ENCODE measurements at regions not wholly inside any gene's neighbourhood (a gene's known extent, or its start where the extent isn't known, plus 50 kb on each side); places are given as distances from the start of the nearest gene placed in this dataset.
"Not testable (repeated sequence)": the region's sequence is repeated elsewhere in the genome, so short reads cannot be mapped to it uniquely, and the experiment has no call there.

GRCh38 chr5:113652161-113652560 is 138.7 kb downstream of the YTHDC2 start:
- DNase-seq, result no peak

- DNase-seq, result no peak
Measured at GRCh38 chr5:113654828-113655227, 141.3 kb downstream of the YTHDC2 start.

- no peak for DNase-seq
Measured at GRCh38 chr5:113660206-113660605, 146.7 kb downstream of the YTHDC2 start.

- no peak for DNase-seq
Measured at GRCh38 chr5:113660706-113661250, 147.3 kb downstream of the YTHDC2 start.

GRCh38 chr5:113663879-113664541 is 150.5 kb downstream of the YTHDC2 start:
- DNase-seq, result peak; percentile 77

GRCh38 chr5:113673041-113673440 is 159.5 kb downstream of the YTHDC2 start:
- DNase-seq, result no peak

GRCh38 chr5:113675166-113675565 is 161.7 kb downstream of the YTHDC2 start:
- no peak for DNase-seq

GRCh38 chr5:113678202-113678601 is 164.7 kb downstream of the YTHDC2 start:
- DNase-seq, result no peak

GRCh38 chr5:113678924-113679575 is 165.6 kb downstream of the YTHDC2 start:
- no peak for DNase-seq

GRCh38 chr5:113680534-113680933 is 167.0 kb downstream of the YTHDC2 start:
- no peak for DNase-seq

GRCh38 chr5:113682497-113683136 is 169.1 kb downstream of the YTHDC2 start:
- no peak for DNase-seq

- DNase-seq, result no peak
Measured at GRCh38 chr5:113683211-113683610, 169.7 kb downstream of the YTHDC2 start.

GRCh38 chr5:113686599-113686998 is 173.1 kb downstream of the YTHDC2 start:
- DNase-seq, result no peak

- no peak for DNase-seq
Measured at GRCh38 chr5:113689647-113690046, 176.2 kb downstream of the YTHDC2 start.

- DNase-seq, result peak; percentile 73
Measured at GRCh38 chr5:113692466-113692865, 179.0 kb downstream of the YTHDC2 start.

- DNase-seq, result no peak
Measured at GRCh38 chr5:113692891-113693457, 179.5 kb downstream of the YTHDC2 start.

- no peak for DNase-seq
Measured at GRCh38 chr5:113693701-113694100, 180.2 kb downstream of the YTHDC2 start.

- no peak for DNase-seq
Measured at GRCh38 chr5:113694576-113694975, 181.1 kb downstream of the YTHDC2 start.

GRCh38 chr5:113703266-113703665 is 189.8 kb downstream of the YTHDC2 start:
- DNase-seq, result no peak

GRCh38 chr5:113705657-113706056 is 192.2 kb downstream of the YTHDC2 start:
- DNase-seq, result no peak

GRCh38 chr5:113713051-113713450 is 199.6 kb downstream of the YTHDC2 start:
- DNase-seq, result no peak

- not testable (repeated sequence) for DNase-seq
Measured at GRCh38 chr5:113715921-113716320, 202.4 kb downstream of the YTHDC2 start.

GRCh38 chr5:113719549-113719948 is 206.1 kb downstream of the YTHDC2 start:
- no peak for DNase-seq

GRCh38 chr5:113721171-113721570 is 207.7 kb downstream of the YTHDC2 start:
- DNase-seq, result no peak
